Keratinocyte (primary cell): ENCODE measurements at regions not wholly inside any gene's neighbourhood (a gene's known extent, or its start where the extent isn't known, plus 50 kb on each side); places are given as distances from the start of the nearest gene placed in this dataset.

Experiments
- DNase-seq: peaks from one replicate; pipeline ENCODE4 v3.0.0-alpha.2; 2011; ENCODE audit warnings: low read depth, missing footprints, low spot score
- FAIRE-seq: peaks from 2 replicates; lab custom pipeline; 2011; peaks lifted over from hg19 to GRCh38; lab: Jason Lieb, UNC
- H2AFZ ChIP-seq: 2 replicates; pipeline ENCODE4 v1.6.0; 2012; ENCODE audit warnings: low read length, control low read depth, inconsistent platforms; ENCODE audit not compliant: control insufficient read depth
- H3K27ac ChIP-seq: 2 replicates; pipeline ENCODE4 v1.5.1; 2011; ENCODE audit warnings: low read length; ENCODE audit not compliant: control insufficient read depth, insufficient read depth
- H3K27me3 ChIP-seq: 3 replicates; pipeline ENCODE4 v1.6.0; 2011; ENCODE audit warnings: low read length; ENCODE audit not compliant: control insufficient read depth, insufficient read depth; ENCODE audit errors: extremely low read depth
- H3K36me3 ChIP-seq, 2 experiments: 2 replicates in 1 of 2; 3 replicates in 1 of 2; pipeline ENCODE4 v1.5.1; 2011; ENCODE audit warnings: low read length in 2 of 2, mild to moderate bottlenecking in 1 of 2; ENCODE audit not compliant: control insufficient read depth in 2 of 2, insufficient read depth in 2 of 2; ENCODE audit errors: extremely low read depth in 1 of 2
- H3K4me1 ChIP-seq: 3 replicates; pipeline ENCODE4 v1.5.1; 2011; ENCODE audit warnings: low read length; ENCODE audit not compliant: control insufficient read depth, insufficient read depth; ENCODE audit errors: extremely low read depth
- H3K4me2 ChIP-seq: 3 replicates; pipeline ENCODE4 v1.6.0; 2011; ENCODE audit warnings: low read depth, low read length; ENCODE audit not compliant: control insufficient read depth, insufficient read depth; ENCODE audit errors: extremely low read depth
- H3K4me3 ChIP-seq, 3 experiments: fragments of 200-600 bp in 1 of 3; sonication (generic) in 1 of 3; 2 replicates in 2 of 3; 3 replicates in 1 of 3; pipeline ENCODE4 v1.5.1; 2011 to 2016; ENCODE audit warnings: low read length in 3 of 3, mild to moderate bottlenecking in 3 of 3, control low read depth in 2 of 3, inconsistent platforms in 1 of 3, low read depth in 1 of 3, mixed read lengths in 1 of 3, mixed run types in 1 of 3, moderate library complexity in 1 of 3; ENCODE audit not compliant: control insufficient read depth in 2 of 3, insufficient read depth in 2 of 3; ENCODE audit errors: extremely low read depth in 1 of 3
- H3K79me2 ChIP-seq: 2 replicates; pipeline ENCODE4 v1.6.0; 2012; ENCODE audit warnings: low read length; ENCODE audit not compliant: control insufficient read depth, insufficient read depth
- H3K9ac ChIP-seq: 3 replicates; pipeline ENCODE4 v1.6.0; 2011; ENCODE audit warnings: low read length; ENCODE audit not compliant: control insufficient read depth, insufficient read depth; ENCODE audit errors: extremely low read depth
- H3K9me1 ChIP-seq: 3 replicates; pipeline ENCODE4 v1.6.0; 2011; ENCODE audit warnings: low read length; ENCODE audit not compliant: control insufficient read depth, insufficient read depth; ENCODE audit errors: extremely low read depth
- H3K9me3 ChIP-seq: 2 replicates; pipeline ENCODE4 v1.5.1; 2012; ENCODE audit warnings: low read depth, low read length; ENCODE audit not compliant: control insufficient read depth
- H4K20me1 ChIP-seq: 3 replicates; pipeline ENCODE4 v1.6.0; 2011; ENCODE audit warnings: low read length; ENCODE audit not compliant: control insufficient read depth, insufficient read depth; ENCODE audit errors: extremely low read depth
- CTCF ChIP-seq, 3 experiments: IDR thresholded peaks in 1 of 3; conservative IDR thresholded peaks in 1 of 3; optimal IDR thresholded peaks in 1 of 3; 2 replicates in 2 of 3; 3 replicates in 1 of 3; pipeline versions ENCODE3 to v1.5.1; 2011; ENCODE audit warnings: low read length in 3 of 3, mild to moderate bottlenecking in 3 of 3, moderate library complexity in 2 of 3, control low read depth in 1 of 3, inconsistent platforms in 1 of 3; ENCODE audit not compliant: insufficient read depth in 2 of 3; ENCODE audit errors: extremely low read depth in 1 of 3
- EZH2 ChIP-seq: IDR thresholded peaks from one replicate; pipeline ENCODE4 v1.6.1; 2012; ENCODE audit warnings: inconsistent platforms, mild to moderate bottlenecking, low read length, moderate library complexity
- dilution Hi-C: fragments of 300-500 bp; cut with MboI; formaldehyde crosslinking; loops from one replicate; pipeline ENCODE4 v1.7.0; 2020; ENCODE audit warnings: low sequenced_read_pairs; ENCODE audit not compliant: extremely low pct_ligation_motif_present

GRCh38 chr4:28357990-28358389 is 1497.3 kb downstream of the STIM2 start:
- H3K36me3 ChIP-seq, result no peaks in the 10 kb centered on the region
- no peak overlapping the region for H3K9ac ChIP-seq
- dilution Hi-C loops, result no loop called here
- H3K4me1 ChIP-seq, result no peaks in the 10 kb centered on the region
- no peak overlapping the region for H3K4me3 ChIP-seq
- H2AFZ ChIP-seq, result no peak overlapping the region
- no peaks in the 10 kb centered on the region for H3K9me3 ChIP-seq
- no peaks in the 10 kb centered on the region for H3K27me3 ChIP-seq
- no peaks in the 10 kb centered on the region for H3K9me1 ChIP-seq
- H4K20me1 ChIP-seq, result no peaks in the 10 kb centered on the region
- TF ChIP-seq CTCF (optimal IDR thresholded peaks at IDR 0.05 in 1 of 3, IDR thresholded peaks at IDR 0.05 in 1 of 3, conservative IDR thresholded peaks at IDR 0.05 in 1 of 3; ENCODE audit: extremely low read depth in 1 of 3, insufficient read depth in 2 of 3, low read length in 3 of 3) (peak; percentile 47 to 72 (median 51)), EZH2 (no peak)
- FAIRE-seq (no peak), DNase-seq (no peak)
- no peaks in the 10 kb centered on the region for H3K79me2 ChIP-seq
- no peak overlapping the region for H3K4me2 ChIP-seq
- H3K27ac ChIP-seq, result no peak overlapping the region

- H3K4me2 ChIP-seq, result no peak overlapping the region
- no peaks in the 10 kb centered on the region for H3K79me2 ChIP-seq
- H2AFZ ChIP-seq, result no peak overlapping the region
- no peaks in the 10 kb centered on the region for H3K36me3 ChIP-seq
- no peaks in the 10 kb centered on the region for H3K4me1 ChIP-seq
- dilution Hi-C loops, result no loop called here
- no peaks in the 10 kb centered on the region for H3K27me3 ChIP-seq
- H3K27ac ChIP-seq, result no peak overlapping the region
- no peak overlapping the region for H3K9ac ChIP-seq
- H4K20me1 ChIP-seq, result no peaks in the 10 kb centered on the region
- TF ChIP-seq CTCF (optimal IDR thresholded peaks at IDR 0.05 in 1 of 3, IDR thresholded peaks at IDR 0.05 in 1 of 3, conservative IDR thresholded peaks at IDR 0.05 in 1 of 3; ENCODE audit: extremely low read depth in 1 of 3, insufficient read depth in 2 of 3, low read length in 3 of 3), result no peak
- TF ChIP-seq EZH2, result no peak
- DNase-seq, result no peak
- no peak for FAIRE-seq
- no peaks in the 10 kb centered on the region for H3K9me1 ChIP-seq
- no peak overlapping the region for H3K4me3 ChIP-seq
- no peaks in the 10 kb centered on the region for H3K9me3 ChIP-seq
These were observed 1498.0 kb downstream of the STIM2 start for GRCh38 chr4:28358606-28359005.
